Transverse colon (tissue), 4 donors: ENCODE measurements at regions not wholly inside any gene's neighbourhood (a gene's known extent, or its start where the extent isn't known, plus 50 kb on each side); places are given as distances from the start of the nearest gene placed in this dataset.

ENCODE experiments used
- EP300 ChIP-seq: sonication (generic); formaldehyde crosslinking; IDR thresholded peaks from one replicate; pipeline ENCODE4 v1.6.1; 2017; ENCODE audit warnings: antibody characterized with exemption, low read depth
- POLR2AphosphoS5 ChIP-seq, 3 donors: sonication (generic); formaldehyde crosslinking; IDR thresholded peaks; one replicate each; pipeline ENCODE4 v1.6.1; 2016; ENCODE audit warnings: antibody characterized with exemption in 3 of 3
- TF ChIP-seq, protein P1 (sequence below), 5 experiments: fragments of 200-600 bp in 3 of 5; fragments of 450-650 bp in 2 of 5; sonication (generic) in 3 of 5; IDR thresholded peaks; 1 replicate in 2 of 5; 2 replicates in 3 of 5; pipeline ENCODE4 v1.5.1; 2016 to 2017; ENCODE audit warnings: antibody characterized with exemption in 5 of 5, inconsistent platforms in 3 of 5, mild to moderate bottlenecking in 2 of 5, moderate library complexity in 1 of 5

DNA sequence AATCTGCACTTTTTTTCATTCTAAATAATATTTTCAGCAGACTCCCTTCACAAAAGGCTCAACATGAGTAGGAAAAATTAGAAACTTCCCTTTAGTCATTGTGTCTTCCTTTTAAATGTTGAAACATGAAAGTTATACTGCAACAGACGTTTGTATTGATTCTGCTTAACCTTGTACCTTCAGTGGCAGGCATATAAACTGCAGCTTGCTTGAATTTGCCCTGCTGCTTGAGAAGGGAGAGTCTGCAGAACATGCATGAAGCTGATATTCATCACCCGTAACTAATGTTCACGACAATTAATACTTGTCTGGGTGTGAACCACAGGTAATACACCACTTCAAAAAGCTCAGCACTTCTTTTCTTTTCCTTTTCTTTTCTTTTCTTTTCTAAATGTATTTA lies 294.7 kb upstream of the LRP1B start:
- TF ChIP-seq, protein P1, sequence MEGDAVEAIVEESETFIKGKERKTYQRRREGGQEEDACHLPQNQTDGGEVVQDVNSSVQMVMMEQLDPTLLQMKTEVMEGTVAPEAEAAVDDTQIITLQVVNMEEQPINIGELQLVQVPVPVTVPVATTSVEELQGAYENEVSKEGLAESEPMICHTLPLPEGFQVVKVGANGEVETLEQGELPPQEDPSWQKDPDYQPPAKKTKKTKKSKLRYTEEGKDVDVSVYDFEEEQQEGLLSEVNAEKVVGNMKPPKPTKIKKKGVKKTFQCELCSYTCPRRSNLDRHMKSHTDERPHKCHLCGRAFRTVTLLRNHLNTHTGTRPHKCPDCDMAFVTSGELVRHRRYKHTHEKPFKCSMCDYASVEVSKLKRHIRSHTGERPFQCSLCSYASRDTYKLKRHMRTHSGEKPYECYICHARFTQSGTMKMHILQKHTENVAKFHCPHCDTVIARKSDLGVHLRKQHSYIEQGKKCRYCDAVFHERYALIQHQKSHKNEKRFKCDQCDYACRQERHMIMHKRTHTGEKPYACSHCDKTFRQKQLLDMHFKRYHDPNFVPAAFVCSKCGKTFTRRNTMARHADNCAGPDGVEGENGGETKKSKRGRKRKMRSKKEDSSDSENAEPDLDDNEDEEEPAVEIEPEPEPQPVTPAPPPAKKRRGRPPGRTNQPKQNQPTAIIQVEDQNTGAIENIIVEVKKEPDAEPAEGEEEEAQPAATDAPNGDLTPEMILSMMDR (IDR thresholded peaks at IDR 0.05) = no peak
- no peak for TF ChIP-seq POLR2AphosphoS5 (IDR thresholded peaks at IDR 0.05)
- TF ChIP-seq EP300 = no peak
